Activated naive CD4-positive, alpha-beta T cell treated with anti-CD3 and anti-CD28 coated beads for 36 hours (primary cell): ENCODE measurements at regions not wholly inside any gene's neighbourhood (a gene's known extent, or its start where the extent isn't known, plus 50 kb on each side); places are given as distances from the start of the nearest gene placed in this dataset.
"Not testable (repeated sequence)": the region's sequence is repeated elsewhere in the genome, so short reads cannot be mapped to it uniquely, and the experiment has no call there.

ENCODE experiments used
- CTCF ChIA-PET: fragments of 350-600 bp; sonication (Branson Sonifier 250); formaldehyde crosslinking; loops from one replicate; lab custom pipeline; 2021; ENCODE audit warnings: antibody characterized with exemption; lab: Charles Lee
- DNase-seq: peaks from one replicate; pipeline ENCODE4 v3.0.0-alpha.2; 2020
- H3K27ac Mint-ChIP-seq: one replicate; pipeline ENCODE4 v1.8.0; 2021; ENCODE audit warnings: mild to moderate bottlenecking, mixed read lengths
- H3K27me3 Mint-ChIP-seq: one replicate; pipeline ENCODE4 v1.8.0; 2021; ENCODE audit warnings: low read depth, mixed read lengths
- H3K36me3 Mint-ChIP-seq: one replicate; pipeline ENCODE4 v1.8.0; 2021; ENCODE audit warnings: low read depth, mixed read lengths
- H3K4me1 Mint-ChIP-seq: one replicate; pipeline ENCODE4 v1.8.0; 2021; ENCODE audit warnings: low read depth, mixed read lengths
- H3K4me3 Mint-ChIP-seq: one replicate; pipeline ENCODE4 v1.8.0; 2021; ENCODE audit warnings: mild to moderate bottlenecking, moderate library complexity, mixed read lengths
- H3K9me3 Mint-ChIP-seq: one replicate; pipeline ENCODE4 v1.8.0; 2021; ENCODE audit warnings: mixed read lengths
- intact Hi-C: fragments of 100-400 bp; cut with micrococcal nuclease; formaldehyde crosslinking; loops from one replicate; pipeline ENCODE4 v1.15.1; 2023

GRCh38 chr20:30975859-30976258 is 281.6 kb upstream of the DEFB115 start:
- CTCF ChIA-PET, H3K36me3 Mint-ChIP-seq, H3K27ac Mint-ChIP-seq, H3K27me3 Mint-ChIP-seq, H3K9me3 Mint-ChIP-seq, DNase-seq, H3K4me1 Mint-ChIP-seq, intact Hi-C loops, H3K4me3 Mint-ChIP-seq: not testable (repeated sequence)

- CTCF ChIA-PET: no interaction called here
- Mint-ChIP-seq H3K4me1 (no peaks in the 10 kb centered on the region), H3K27ac (no peak overlapping the region), H3K9me3 (peaks cover 18% of the 10 kb centered on the region), H3K36me3 (no peaks in the 10 kb centered on the region), H3K4me3 (no peak overlapping the region), H3K27me3 (no peaks in the 10 kb centered on the region)
- intact Hi-C loops: no loop called here
- no peak for DNase-seq
Observed at GRCh38 chr20:30985386-30985785, 272.1 kb upstream of the DEFB115 start.
